GM12873 (cell line): ENCODE measurements at regions not wholly inside any gene's neighbourhood (a gene's known extent, or its start where the extent isn't known, plus 50 kb on each side); places are given as distances from the start of the nearest gene placed in this dataset.

ENCODE experiments used
- CTCF ChIP-seq: IDR thresholded peaks from 2 replicates; pipeline ENCODE4 v1.5.1; 2012; ENCODE audit warnings: low read depth, mild to moderate bottlenecking, moderate library complexity, low read length, control low read depth; ENCODE audit not compliant: insufficient read depth; ENCODE audit errors: missing control alignments

GRCh38 chr3:95715128-95715527, 1099.3 kb upstream of the EPHA6 start:
- no peak for TF ChIP-seq CTCF

- no peak for TF ChIP-seq CTCF
These were observed 1097.3 kb upstream of the EPHA6 start for GRCh38 chr3:95717048-95717447.

- no peak for TF ChIP-seq CTCF
These were observed 1096.2 kb upstream of the EPHA6 start for GRCh38 chr3:95718168-95718567.

GRCh38 chr3:95719481-95719880, 1094.9 kb upstream of the EPHA6 start:
- no peak for TF ChIP-seq CTCF

- no peak for TF ChIP-seq CTCF
These were observed 1092.5 kb upstream of the EPHA6 start for GRCh38 chr3:95721938-95722337.

GRCh38 chr3:95725770-95726169, 1088.6 kb upstream of the EPHA6 start:
- no peak for TF ChIP-seq CTCF

GRCh38 chr3:95731753-95732152, 1082.6 kb upstream of the EPHA6 start:
- no peak for TF ChIP-seq CTCF
